Upper lobe of left lung (tissue), 4 donors: ENCODE measurements at regions not wholly inside any gene's neighbourhood (a gene's known extent, or its start where the extent isn't known, plus 50 kb on each side); places are given as distances from the start of the nearest gene placed in this dataset.

Experiments used
- POLR2A ChIP-seq, 4 donors: fragments of 450-650 bp; IDR thresholded peaks; one replicate each; pipeline ENCODE4 v1.5.1; 2016 to 2017; ENCODE audit warnings: antibody characterized with exemption in 4 of 4, mild to moderate bottlenecking in 2 of 4
- POLR2AphosphoS5 ChIP-seq, 2 donors: sonication (generic); formaldehyde crosslinking; IDR thresholded peaks; one replicate each; pipeline ENCODE4 v1.5.1; 2017; ENCODE audit warnings: antibody characterized with exemption in 2 of 2
- TF ChIP-seq, protein P1 (sequence below), 6 experiments: fragments of 450-650 bp in 4 of 6; fragments of 200-600 bp in 2 of 6; sonication (generic) in 2 of 6; IDR thresholded peaks; one replicate each; pipeline ENCODE4 v1.5.1; 2016 to 2019; ENCODE audit warnings: antibody characterized with exemption in 6 of 6

DNA sequence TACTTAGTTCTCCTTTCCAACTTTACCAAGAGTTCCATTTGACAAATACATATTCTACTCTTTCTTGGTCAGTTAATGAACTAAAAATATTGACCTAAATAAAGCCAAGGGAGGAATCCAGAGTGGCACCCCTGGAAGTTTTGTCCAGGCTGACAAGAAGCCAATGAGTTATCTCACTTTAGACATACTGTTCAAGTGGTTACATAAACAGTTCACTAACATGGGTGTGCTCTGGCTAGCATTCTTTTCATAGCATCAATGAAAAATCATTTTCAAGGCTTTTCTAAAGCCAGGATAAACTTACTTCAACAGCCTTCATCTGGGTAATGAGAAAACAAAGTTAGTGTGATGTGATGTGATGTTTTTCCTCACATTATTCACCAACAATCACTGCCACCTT is 649.4 kb downstream of the TDRD15 start:
- TF ChIP-seq POLR2A (IDR thresholded peaks at IDR 0.05) (no peak), POLR2AphosphoS5 (IDR thresholded peaks at IDR 0.05) (no peak)
- TF ChIP-seq, protein P1, sequence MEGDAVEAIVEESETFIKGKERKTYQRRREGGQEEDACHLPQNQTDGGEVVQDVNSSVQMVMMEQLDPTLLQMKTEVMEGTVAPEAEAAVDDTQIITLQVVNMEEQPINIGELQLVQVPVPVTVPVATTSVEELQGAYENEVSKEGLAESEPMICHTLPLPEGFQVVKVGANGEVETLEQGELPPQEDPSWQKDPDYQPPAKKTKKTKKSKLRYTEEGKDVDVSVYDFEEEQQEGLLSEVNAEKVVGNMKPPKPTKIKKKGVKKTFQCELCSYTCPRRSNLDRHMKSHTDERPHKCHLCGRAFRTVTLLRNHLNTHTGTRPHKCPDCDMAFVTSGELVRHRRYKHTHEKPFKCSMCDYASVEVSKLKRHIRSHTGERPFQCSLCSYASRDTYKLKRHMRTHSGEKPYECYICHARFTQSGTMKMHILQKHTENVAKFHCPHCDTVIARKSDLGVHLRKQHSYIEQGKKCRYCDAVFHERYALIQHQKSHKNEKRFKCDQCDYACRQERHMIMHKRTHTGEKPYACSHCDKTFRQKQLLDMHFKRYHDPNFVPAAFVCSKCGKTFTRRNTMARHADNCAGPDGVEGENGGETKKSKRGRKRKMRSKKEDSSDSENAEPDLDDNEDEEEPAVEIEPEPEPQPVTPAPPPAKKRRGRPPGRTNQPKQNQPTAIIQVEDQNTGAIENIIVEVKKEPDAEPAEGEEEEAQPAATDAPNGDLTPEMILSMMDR (IDR thresholded peaks at IDR 0.05): no peak
